ENCODE measurements at regions not wholly inside any gene's neighbourhood (a gene's known extent, or its start where the extent isn't known, plus 50 kb on each side); places are given as distances from the start of the nearest gene placed in this dataset.
A peak's percentile ranks its signal among the peaks of the same experiment; 100 is the strongest.

GRCh38 chr3:153852355-153852754 is 268.8 kb upstream of the ARHGEF26 start:
- H3K27ac Mint-ChIP-seq, result no peak overlapping the region
- no peaks in the 10 kb centered on the region for H3K36me3 Mint-ChIP-seq
- ChIA-PET CTCF (interaction anchor here (0.5 to 0.6 kb wide), 2 partner anchors 509 to 549 kb away, joined by 4 to 5 read pairs; no protein-coding TSS in a partner anchor), POLR2A (no interaction called here)
- H3K27me3 Mint-ChIP-seq (ENCODE audit: low read depth), result no peaks in the 10 kb centered on the region
- TF ChIP-seq JAZF1 (CRISPR knock-in tag; IDR thresholded peaks at IDR 0.05), result no peak
- no peak for TF ChIP-seq FOXK1 (CRISPR knock-in tag; IDR thresholded peaks at IDR 0.05)
- no peak for TF ChIP-seq MAX (CRISPR knock-in tag; IDR thresholded peaks at IDR 0.05)
- no peak for TF ChIP-seq HMGA2 (CRISPR knock-in tag; IDR thresholded peaks at IDR 0.05)
- no peak for TF ChIP-seq TP53 (CRISPR knock-in tag; IDR thresholded peaks at IDR 0.05)
- TF ChIP-seq ZNF138 (CRISPR knock-in tag; conservative IDR thresholded peaks at IDR 0.05), result no peak
- TF ChIP-seq CBFB (CRISPR knock-in tag; IDR thresholded peaks at IDR 0.05; ENCODE audit: low read depth), result no peak
- no peak for TF ChIP-seq ZNF317 (CRISPR knock-in tag; IDR thresholded peaks at IDR 0.05; ENCODE audit: borderline replicate concordance, low read depth)
- no peak for TF ChIP-seq ZNF281 (CRISPR knock-in tag; IDR thresholded peaks at IDR 0.05)
- no peak for TF ChIP-seq RELA (CRISPR knock-in tag; IDR thresholded peaks at IDR 0.05; ENCODE audit: borderline replicate concordance)
- TF ChIP-seq PRRX2 (CRISPR knock-in tag; IDR thresholded peaks at IDR 0.05), result no peak
- DNase-seq (ENCODE audit: low spot score) (no peak), ATAC-seq (peak; percentile 50)
- no peaks in the 10 kb centered on the region for H3K9me3 Mint-ChIP-seq
- peaks cover 21% of the 10 kb centered on the region for H3K4me1 Mint-ChIP-seq
- H3K4me3 Mint-ChIP-seq, result no peak overlapping the region

GRCh38 chr3:153853163-153853562 is 268.0 kb upstream of the ARHGEF26 start:
- Mint-ChIP-seq H3K27me3 (ENCODE audit: low read depth) (no peaks in the 10 kb centered on the region), H3K27ac (no peak overlapping the region), H3K4me3 (no peak overlapping the region), H3K4me1 (peaks cover 21% of the 10 kb centered on the region), H3K9me3 (no peaks in the 10 kb centered on the region), H3K36me3 (no peaks in the 10 kb centered on the region)
- ChIA-PET POLR2A (no interaction called here), CTCF (no interaction called here)
- no peak for TF ChIP-seq SMAD3 (CRISPR knock-in tag; IDR thresholded peaks at IDR 0.05; ENCODE audit: borderline replicate concordance)
- TF ChIP-seq ZNF423 (CRISPR knock-in tag; IDR thresholded peaks at IDR 0.05), result no peak
- no peak for TF ChIP-seq CTCF (IDR thresholded peaks at IDR 0.05)
- no peak for TF ChIP-seq ZNF138 (CRISPR knock-in tag; conservative IDR thresholded peaks at IDR 0.05)
- TF ChIP-seq E2F1 (CRISPR knock-in tag; IDR thresholded peaks at IDR 0.05), result no peak
- TF ChIP-seq E2F5 (CRISPR knock-in tag; IDR thresholded peaks at IDR 0.05), result no peak
- no peak for TF ChIP-seq AFF4 (CRISPR knock-in tag; IDR thresholded peaks at IDR 0.05; ENCODE audit: borderline replicate concordance)
- ATAC-seq (no peak), DNase-seq (ENCODE audit: low spot score) (no peak)

Measured in WTC11 (cell line).